ENCODE measurements at regions not wholly inside any gene's neighbourhood (a gene's known extent, or its start where the extent isn't known, plus 50 kb on each side); places are given as distances from the start of the nearest gene placed in this dataset.

- Histone ChIP-seq H3K27ac (no peak overlapping the region), H3K9me3 (ENCODE audit: severe bottlenecking) (no peaks in the 10 kb centered on the region), H3K36me3 (no peaks in the 10 kb centered on the region), H3K27me3 (ENCODE audit: insufficient read depth, low read depth, severe bottlenecking) (no peaks in the 10 kb centered on the region), H3K4me3 (ENCODE audit: low read depth, low read length) (no peak overlapping the region)
- DNase-seq, result no peak
- TF ChIP-seq CTCF (IDR thresholded peaks at IDR 0.05; ENCODE audit: low read depth, low read length), result no peak
Measured at GRCh38 chr10:53236941-53237340, 464.4 kb upstream of the MBL2 start.

- no peak for DNase-seq
Measured at GRCh38 chr10:53233749-53234148, 461.2 kb upstream of the MBL2 start.

GRCh38 chr10:53230651-53231050 lies 458.1 kb upstream of the MBL2 start:
- TF ChIP-seq CTCF (IDR thresholded peaks at IDR 0.05; ENCODE audit: low read depth, low read length), result no peak
- Histone ChIP-seq H3K27ac (no peak overlapping the region), H3K36me3 (no peaks in the 10 kb centered on the region), H3K9me3 (ENCODE audit: severe bottlenecking) (no peaks in the 10 kb centered on the region), H3K4me3 (ENCODE audit: low read depth, low read length) (no peak overlapping the region), H3K27me3 (ENCODE audit: insufficient read depth, low read depth, severe bottlenecking) (no peaks in the 10 kb centered on the region)
- no peak for DNase-seq

More at GRCh38 chr10:53233749-53234148, 461.2 kb upstream of the MBL2 start:
- no peak overlapping the region for H3K4me3 ChIP-seq (ENCODE audit: low read depth, low read length)
- no peaks in the 10 kb centered on the region for H3K9me3 ChIP-seq (ENCODE audit: severe bottlenecking)
- H3K36me3 ChIP-seq, result no peaks in the 10 kb centered on the region
- no peak for TF ChIP-seq CTCF (IDR thresholded peaks at IDR 0.05; ENCODE audit: low read depth, low read length)
- no peaks in the 10 kb centered on the region for H3K27me3 ChIP-seq (ENCODE audit: insufficient read depth, low read depth, severe bottlenecking)
- no peak overlapping the region for H3K27ac ChIP-seq

- Histone ChIP-seq H3K4me3 (ENCODE audit: low read depth, low read length) (no peak overlapping the region), H3K27me3 (ENCODE audit: insufficient read depth, low read depth, severe bottlenecking) (no peaks in the 10 kb centered on the region), H3K9me3 (ENCODE audit: severe bottlenecking) (peaks cover 8% of the 10 kb centered on the region), H3K36me3 (no peaks in the 10 kb centered on the region), H3K27ac (no peak overlapping the region)
- DNase-seq, result no peak
- no peak for TF ChIP-seq CTCF (IDR thresholded peaks at IDR 0.05; ENCODE audit: low read depth, low read length)
Measured at GRCh38 chr10:53223851-53224250, 451.3 kb upstream of the MBL2 start.

GRCh38 chr10:53222806-53223205 lies 450.2 kb upstream of the MBL2 start:
- DNase-seq, result no peak
- TF ChIP-seq CTCF (IDR thresholded peaks at IDR 0.05; ENCODE audit: low read depth, low read length), result no peak

GRCh38 chr10:53209944-53210611 lies 437.5 kb upstream of the MBL2 start:
- no peak for DNase-seq
- H3K27ac ChIP-seq, result no peak overlapping the region
- 0 out of 2 replicates have a peak, but pooled peaks have one; percentile 3 for TF ChIP-seq CTCF (IDR thresholded peaks at IDR 0.05; ENCODE audit: low read depth, low read length)

More at GRCh38 chr10:53222806-53223205, 450.2 kb upstream of the MBL2 start:
- H3K27ac ChIP-seq, result no peak overlapping the region
- H3K36me3 ChIP-seq, result no peaks in the 10 kb centered on the region
- peaks cover 8% of the 10 kb centered on the region for H3K9me3 ChIP-seq (ENCODE audit: severe bottlenecking)
- H3K4me3 ChIP-seq (ENCODE audit: low read depth, low read length), result no peak overlapping the region
- H3K27me3 ChIP-seq (ENCODE audit: insufficient read depth, low read depth, severe bottlenecking), result no peaks in the 10 kb centered on the region

More at GRCh38 chr10:53209944-53210611, 437.5 kb upstream of the MBL2 start:
- no peak overlapping the region for H3K4me3 ChIP-seq (ENCODE audit: low read depth, low read length)
- H3K27me3 ChIP-seq (ENCODE audit: insufficient read depth, low read depth, severe bottlenecking), result no peaks in the 10 kb centered on the region
- no peaks in the 10 kb centered on the region for H3K36me3 ChIP-seq
- H3K9me3 ChIP-seq (ENCODE audit: severe bottlenecking), result no peaks in the 10 kb centered on the region

All from WERI-Rb-1 (cell line).